ENCODE measurements at regions not wholly inside any gene's neighbourhood (a gene's known extent, or its start where the extent isn't known, plus 50 kb on each side); places are given as distances from the start of the nearest gene placed in this dataset.

DNA sequence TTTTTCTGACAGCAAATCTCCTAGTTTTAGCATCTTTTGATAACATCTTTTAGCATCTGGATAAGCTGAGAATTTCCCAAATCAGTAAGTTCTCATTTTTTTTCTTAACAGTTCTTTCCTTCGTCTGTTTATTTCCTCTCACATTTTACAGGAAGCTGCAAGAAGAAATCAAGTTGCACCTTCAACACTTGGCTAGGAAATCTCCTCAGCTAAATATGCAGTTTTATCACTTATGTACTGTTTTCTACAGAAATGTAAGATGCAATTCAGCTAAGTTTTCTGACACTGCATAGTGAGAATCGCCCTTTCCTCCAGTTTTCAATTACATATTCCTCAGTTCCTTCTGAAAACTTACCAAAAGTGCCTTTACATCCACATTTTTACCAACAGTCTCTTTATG lies 59.0 kb upstream of the MSX2 start:
- DNase-seq (ENCODE audit: low read depth) = no peak
- TF ChIP-seq, protein P1, sequence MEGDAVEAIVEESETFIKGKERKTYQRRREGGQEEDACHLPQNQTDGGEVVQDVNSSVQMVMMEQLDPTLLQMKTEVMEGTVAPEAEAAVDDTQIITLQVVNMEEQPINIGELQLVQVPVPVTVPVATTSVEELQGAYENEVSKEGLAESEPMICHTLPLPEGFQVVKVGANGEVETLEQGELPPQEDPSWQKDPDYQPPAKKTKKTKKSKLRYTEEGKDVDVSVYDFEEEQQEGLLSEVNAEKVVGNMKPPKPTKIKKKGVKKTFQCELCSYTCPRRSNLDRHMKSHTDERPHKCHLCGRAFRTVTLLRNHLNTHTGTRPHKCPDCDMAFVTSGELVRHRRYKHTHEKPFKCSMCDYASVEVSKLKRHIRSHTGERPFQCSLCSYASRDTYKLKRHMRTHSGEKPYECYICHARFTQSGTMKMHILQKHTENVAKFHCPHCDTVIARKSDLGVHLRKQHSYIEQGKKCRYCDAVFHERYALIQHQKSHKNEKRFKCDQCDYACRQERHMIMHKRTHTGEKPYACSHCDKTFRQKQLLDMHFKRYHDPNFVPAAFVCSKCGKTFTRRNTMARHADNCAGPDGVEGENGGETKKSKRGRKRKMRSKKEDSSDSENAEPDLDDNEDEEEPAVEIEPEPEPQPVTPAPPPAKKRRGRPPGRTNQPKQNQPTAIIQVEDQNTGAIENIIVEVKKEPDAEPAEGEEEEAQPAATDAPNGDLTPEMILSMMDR (conservative IDR thresholded peaks at IDR 0.05; ENCODE audit: control insufficient read depth, insufficient read depth, low read depth, low read length) = no peak
- H3K4me3 ChIP-seq (ENCODE audit: control insufficient read depth, low read depth, low read length) = no peak overlapping the region

DNA sequence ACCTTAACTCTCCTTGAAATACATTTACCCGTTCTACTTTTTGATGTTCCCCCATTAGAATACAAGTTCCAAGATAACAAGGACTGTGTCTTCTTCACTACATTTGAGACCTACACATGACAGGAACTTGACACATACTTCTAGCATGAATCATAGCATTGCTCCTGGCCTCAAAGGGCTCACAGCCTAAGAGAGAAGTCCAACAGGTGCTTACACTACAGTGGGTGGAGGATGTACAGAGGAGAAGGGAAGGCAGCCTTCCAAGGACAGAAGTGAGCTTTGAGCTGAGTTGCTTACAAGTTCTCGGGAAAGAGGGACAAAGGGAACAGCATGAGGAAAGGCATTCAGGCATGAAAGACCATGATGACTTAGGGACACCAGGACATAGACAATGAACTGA lies 56.9 kb upstream of the MSX2 start:
- no peak for DNase-seq (ENCODE audit: low read depth)
- H3K4me3 ChIP-seq (ENCODE audit: control insufficient read depth, low read depth, low read length) = no peak overlapping the region
- TF ChIP-seq, protein P1 (conservative IDR thresholded peaks at IDR 0.05; ENCODE audit: control insufficient read depth, insufficient read depth, low read depth, low read length) = no peak

DNA sequence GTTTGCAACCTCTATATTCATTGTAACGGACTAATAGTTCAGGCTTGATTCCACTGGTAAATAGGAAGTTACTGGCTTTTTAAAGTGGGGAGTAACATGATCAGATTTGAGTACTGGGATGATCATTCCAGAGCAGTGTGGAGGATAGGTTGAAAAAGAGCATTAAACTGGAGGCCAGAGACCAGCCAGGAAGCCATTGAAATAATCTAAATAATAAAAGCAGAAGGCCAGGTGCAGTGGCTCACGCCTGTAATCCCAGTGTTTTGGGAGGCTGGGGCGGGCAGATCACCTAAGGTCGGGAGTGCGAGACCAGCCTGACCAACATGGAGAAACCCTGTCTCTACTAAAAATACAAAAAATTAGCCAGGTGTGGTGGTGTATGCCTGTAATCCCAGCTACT lies 56.0 kb upstream of the MSX2 start:
- DNase-seq (ENCODE audit: low read depth) = no peak
- H3K4me3 ChIP-seq (ENCODE audit: control insufficient read depth, low read depth, low read length) = no peak overlapping the region
- TF ChIP-seq, protein P1 (conservative IDR thresholded peaks at IDR 0.05; ENCODE audit: control insufficient read depth, insufficient read depth, low read depth, low read length) = no peak

Measured in fibroblast of mammary gland (primary cell).